Colonic mucosa (tissue), 4 donors: ENCODE measurements at regions not wholly inside any gene's neighbourhood (a gene's known extent, or its start where the extent isn't known, plus 50 kb on each side); places are given as distances from the start of the nearest gene placed in this dataset.

Experiments used
- DNase-seq: peaks from one replicate; pipeline ENCODE4 v3.0.0-alpha.2; 2020
- H3K27ac ChIP-seq: fragments of 200-600 bp; one replicate; pipeline ENCODE4 v1.8.0; 2021
- H3K27me3 ChIP-seq: fragments of 200-600 bp; one replicate; pipeline ENCODE4 v1.8.0; 2021
- H3K36me3 ChIP-seq: fragments of 200-600 bp; one replicate; pipeline ENCODE4 v1.8.0; 2021
- H3K4me1 ChIP-seq: fragments of 200-600 bp; one replicate; pipeline ENCODE4 v1.8.0; 2021; ENCODE audit warnings: mild to moderate bottlenecking
- H3K4me3 ChIP-seq: fragments of 200-600 bp; one replicate; pipeline ENCODE4 v1.8.0; 2021
- H3K9ac ChIP-seq, 2 donors: one replicate each; pipeline ENCODE4 v1.7.0; 2013; ENCODE audit warnings: control low read depth in 2 of 2, low read depth in 2 of 2, low read length in 2 of 2
- H3K9me3 ChIP-seq: fragments of 200-600 bp; one replicate; pipeline ENCODE4 v1.8.0; 2021
- CTCF ChIP-seq: fragments of 200-600 bp; IDR thresholded peaks from one replicate; pipeline ENCODE4 v1.8.0; 2022; ENCODE audit warnings: antibody characterized with exemption, mild to moderate bottlenecking
- intact Hi-C: fragments of 100-400 bp; cut with DNase I; formaldehyde crosslinking; loops from one replicate; pipeline ENCODE4 v1.14.1; 2022
- donor health status: healthy.
- donor health status: DM: no; HTN: no; CAD: no.
- donor health status: DM: no; HTN: no; CAD: no.

GRCh38 chr9:17906176-17906840, 327.4 kb downstream of the SH3GL2 start:
- H3K27ac ChIP-seq, result peak overlapping the region; percentile 76
- peaks cover 6% of the 10 kb centered on the region for H3K27me3 ChIP-seq
- peak overlapping the region; percentile 59 for H3K4me3 ChIP-seq
- no peaks in the 10 kb centered on the region for H3K36me3 ChIP-seq
- peak overlapping the region; percentile 83 to 95 for H3K9ac ChIP-seq
- DNase-seq, result peak; percentile 72
- no peak for TF ChIP-seq CTCF
- H3K9me3 ChIP-seq, result no peaks in the 10 kb centered on the region
- intact Hi-C loops, result loop anchor here (10.0 kb wide), 1 partner anchor 148 kb away; no protein-coding TSS in a partner anchor
- no peaks in the 10 kb centered on the region for H3K4me1 ChIP-seq

DNA sequence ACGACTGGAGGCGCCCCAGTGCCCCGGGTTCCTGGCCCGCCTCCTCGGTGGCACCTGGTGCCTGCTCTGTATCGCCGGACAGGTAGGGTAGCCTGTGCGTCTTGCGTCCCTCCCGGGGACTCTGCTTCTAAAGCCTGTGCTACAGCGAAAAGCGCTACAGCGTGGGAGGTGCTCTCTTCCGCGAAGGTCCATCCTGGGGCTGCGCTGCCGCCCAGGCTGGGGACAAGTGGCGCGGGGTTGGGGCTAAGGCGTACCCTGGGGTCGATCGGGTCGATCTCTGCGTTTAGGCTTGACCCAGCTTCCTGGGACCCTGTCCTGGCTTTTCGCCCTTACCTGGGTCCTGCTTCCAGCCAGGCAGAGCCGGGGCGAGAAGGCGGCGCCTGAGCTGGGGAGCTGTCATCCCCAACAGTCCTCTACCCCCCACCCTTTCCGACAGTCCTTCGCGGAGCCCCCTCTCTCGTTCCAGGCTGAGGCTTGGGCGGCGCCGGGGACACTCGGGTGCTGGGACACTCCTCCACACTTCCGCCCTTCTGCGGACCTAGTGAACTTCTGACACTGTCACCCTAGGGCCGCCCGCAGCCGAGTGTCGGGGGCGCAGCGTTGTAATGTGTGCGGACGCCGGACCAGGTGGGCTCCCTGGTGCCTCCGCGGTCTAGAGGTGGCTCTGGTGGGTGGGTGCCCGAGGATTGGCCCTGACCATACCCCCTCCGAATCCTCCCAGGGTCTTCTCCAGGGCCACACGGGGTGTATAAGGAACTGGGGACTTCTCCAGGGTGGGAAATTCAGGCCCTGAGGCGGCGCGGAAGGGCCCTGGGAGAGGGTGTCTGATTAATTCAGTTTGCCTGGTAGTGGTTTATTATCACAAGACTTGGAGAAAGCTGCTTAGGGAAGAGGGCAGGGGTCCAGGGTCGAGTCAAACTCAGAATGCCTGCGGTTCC, 328.2 kb downstream of the SH3GL2 start:
- H3K9ac ChIP-seq, result peak overlapping the region; percentile 83 to 95
- peak overlapping the region; percentile 59 for H3K4me3 ChIP-seq
- H3K4me1 ChIP-seq, result no peaks in the 10 kb centered on the region
- peaks cover 6% of the 10 kb centered on the region for H3K27me3 ChIP-seq
- peak overlapping the region; percentile 76 for H3K27ac ChIP-seq
- intact Hi-C loops, result loop anchor here (10.0 kb wide), 1 partner anchor 148 kb away; no protein-coding TSS in a partner anchor
- H3K36me3 ChIP-seq, result no peaks in the 10 kb centered on the region
- DNase-seq, result peak; percentile 73
- TF ChIP-seq CTCF, result no peak
- no peaks in the 10 kb centered on the region for H3K9me3 ChIP-seq

- Histone ChIP-seq H3K36me3 (no peaks in the 10 kb centered on the region), H3K27ac (peak overlapping the region; percentile 76), H3K9ac (peak overlapping the region; percentile 83 to 95), H3K4me3 (peak overlapping the region; percentile 59), H3K9me3 (no peaks in the 10 kb centered on the region), H3K27me3 (peaks cover 6% of the 10 kb centered on the region), H3K4me1 (no peaks in the 10 kb centered on the region)
- DNase-seq, result peak; percentile 48
- TF ChIP-seq CTCF, result no peak
- intact Hi-C loops, result loop anchor here (10.0 kb wide), 1 partner anchor 147 kb away; no protein-coding TSS in a partner anchor
Measured at GRCh38 chr9:17907779-17908508, 329.1 kb downstream of the SH3GL2 start.

DNA sequence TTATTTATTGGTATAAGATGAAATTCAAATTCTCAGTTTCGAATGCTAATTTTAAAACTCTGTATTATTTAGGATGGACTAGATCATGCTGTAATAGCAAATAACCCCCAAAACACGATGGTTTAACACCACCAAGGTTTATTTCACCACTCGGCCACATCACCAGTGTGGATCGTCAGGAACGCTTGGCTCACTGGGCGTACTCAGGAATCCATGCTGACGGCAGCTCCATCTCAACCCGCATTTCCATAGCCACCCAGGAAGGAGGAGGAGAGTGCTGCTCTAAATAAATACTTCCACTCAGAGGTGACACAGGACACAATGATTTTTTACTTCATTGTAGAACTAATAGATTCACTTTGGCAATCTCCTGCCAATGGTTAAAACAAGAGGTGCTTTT, 347.4 kb downstream of the SH3GL2 start:
- H3K27me3 ChIP-seq, result no peaks in the 10 kb centered on the region
- DNase-seq, result no peak
- H3K4me3 ChIP-seq, result no peak overlapping the region
- H3K27ac ChIP-seq, result no peak overlapping the region
- no peak for TF ChIP-seq CTCF
- H3K4me1 ChIP-seq, result no peaks in the 10 kb centered on the region
- no peaks in the 10 kb centered on the region for H3K9me3 ChIP-seq
- no peak overlapping the region for H3K9ac ChIP-seq
- H3K36me3 ChIP-seq, result no peaks in the 10 kb centered on the region
- intact Hi-C loops, result no loop called here

GRCh38 chr9:17927616-17928015, 348.8 kb downstream of the SH3GL2 start:
- no peak for DNase-seq
- no peaks in the 10 kb centered on the region for H3K36me3 ChIP-seq
- H3K27me3 ChIP-seq, result no peaks in the 10 kb centered on the region
- no peak overlapping the region for H3K9ac ChIP-seq
- H3K9me3 ChIP-seq, result no peaks in the 10 kb centered on the region
- H3K4me1 ChIP-seq, result no peaks in the 10 kb centered on the region
- no peak overlapping the region for H3K4me3 ChIP-seq
- no peak overlapping the region for H3K27ac ChIP-seq
- no peak for TF ChIP-seq CTCF
- intact Hi-C loops, result no loop called here
